H1 (cell line): ENCODE measurements at regions not wholly inside any gene's neighbourhood (a gene's known extent, or its start where the extent isn't known, plus 50 kb on each side); places are given as distances from the start of the nearest gene placed in this dataset.

Experiments used
- CTCF ChIA-PET: fragments of 300-600 bp; sonication (Branson Sonifier 250); formaldehyde crosslinking; loops from one replicate; lab custom pipeline; 2021; ENCODE audit not compliant: partially characterized antibody; lab: Charles Lee
- POLR2A ChIA-PET: fragments of 300-600 bp; sonication (Branson Sonifier 250); formaldehyde crosslinking; loops from one replicate; lab custom pipeline; 2021; ENCODE audit warnings: inconsistent platforms; ENCODE audit not compliant: partially characterized antibody; lab: Charles Lee
- DNase-seq, 2 experiments: peaks; one replicate each; pipeline versions ENCODE4 v3.0.0 to v3.0.0-alpha.2; 2010 to 2022; ENCODE audit warnings: low spot score in 2 of 2, low read depth in 1 of 2, mixed read lengths in 1 of 2
- FAIRE-seq: peaks from 2 replicates; lab custom pipeline; 2011; peaks lifted over from hg19 to GRCh38; lab: Jason Lieb, UNC
- H2AFZ ChIP-seq: 2 replicates; pipeline ENCODE4 v1.8.1; 2012; ENCODE audit warnings: low read length, inconsistent platforms
- H2AK5ac ChIP-seq: 2 replicates; pipeline ENCODE4 v1.6.1; 2013; ENCODE audit warnings: low read depth, low read length
- H2BK120ac ChIP-seq: replicated peaks from 2 replicates; pipeline ENCODE3; 2013; ENCODE audit warnings: low read depth, low read length, inconsistent platforms
- H2BK12ac ChIP-seq: 2 replicates; pipeline ENCODE4 v1.6.1; 2013; ENCODE audit warnings: low read depth, low read length
- H2BK15ac ChIP-seq: 2 replicates; pipeline ENCODE4 v1.6.1; 2013; ENCODE audit warnings: low read length
- H2BK20ac ChIP-seq: 2 replicates; pipeline ENCODE4 v1.6.1; 2013; ENCODE audit warnings: low read length
- H2BK5ac ChIP-seq: 2 replicates; pipeline ENCODE4 v1.6.1; 2013; ENCODE audit warnings: low read depth, low read length
- H3K14ac ChIP-seq: 2 replicates; pipeline ENCODE4 v1.6.1; 2013; ENCODE audit warnings: inconsistent platforms; ENCODE audit not compliant: insufficient read length
- H3K18ac ChIP-seq: 2 replicates; pipeline ENCODE4 v1.6.1; 2013; ENCODE audit warnings: low read length; ENCODE audit errors: extremely low read depth
- H3K23ac ChIP-seq: 2 replicates; pipeline ENCODE4 v1.6.1; 2013; ENCODE audit warnings: inconsistent platforms; ENCODE audit not compliant: insufficient read length
- H3K23me2 ChIP-seq: 2 replicates; pipeline ENCODE4 v1.6.1; 2013; ENCODE audit warnings: low read depth, low read length
- H3K27ac ChIP-seq: 2 replicates; pipeline ENCODE4 v1.6.1; 2011; ENCODE audit warnings: low read depth, low read length, inconsistent platforms
- H3K27me3 ChIP-seq, 4 experiments: replicated peaks in 1 of 4; 1 replicate in 1 of 4; 2 replicates in 3 of 4; pipeline versions ENCODE4 v1.6.1 to v1.8.1; 2011 to 2013; ENCODE audit warnings: low read length in 3 of 4, mild to moderate bottlenecking in 3 of 4, inconsistent platforms in 2 of 4, mixed read lengths in 2 of 4, moderate library complexity in 1 of 4; ENCODE audit not compliant: control insufficient read depth in 3 of 4, insufficient read depth in 3 of 4; ENCODE audit errors: extremely low read depth in 1 of 4
- H3K36me3 ChIP-seq, 4 experiments: 2 replicates each; pipeline versions ENCODE4 v1.6.1 to v1.8.1; 2011 to 2013; ENCODE audit warnings: mild to moderate bottlenecking in 4 of 4, low read length in 3 of 4, moderate library complexity in 2 of 4, control low read depth in 1 of 4, inconsistent platforms in 1 of 4; ENCODE audit not compliant: insufficient read depth in 4 of 4, control insufficient read depth in 2 of 4
- H3K4ac ChIP-seq: replicated peaks from 2 replicates; pipeline ENCODE3; 2013; ENCODE audit warnings: low read length, low read depth, mixed read lengths, inconsistent platforms; ENCODE audit not compliant: insufficient read length
- H3K4me1 ChIP-seq, 4 experiments: replicated peaks in 1 of 4; 1 replicate in 1 of 4; 2 replicates in 3 of 4; pipeline versions ENCODE4 v1.6.1 to v1.8.1; 2011 to 2013; ENCODE audit warnings: low read length in 3 of 4, inconsistent platforms in 2 of 4, mixed read lengths in 1 of 4; ENCODE audit not compliant: insufficient read depth in 4 of 4, control insufficient read depth in 3 of 4
- H3K4me2 ChIP-seq, 2 experiments: 2 replicates each; pipeline versions ENCODE4 v1.6.1 to v1.8.1; 2011 to 2013; ENCODE audit warnings: low read depth in 2 of 2, low read length in 2 of 2, control low read depth in 1 of 2, inconsistent platforms in 1 of 2, mild to moderate bottlenecking in 1 of 2; ENCODE audit not compliant: insufficient read depth in 1 of 2
- H3K4me3 ChIP-seq, 4 experiments: fragments of 200-600, 300-600 bp in 1 of 4; sonication (generic), shearing (Covaris generic), sonication (Bioruptor Twin) in 1 of 4; 2 replicates each; pipeline versions ENCODE4 v1.5.1 to v1.8.1; 2011 to 2016; ENCODE audit warnings: low read length in 4 of 4, low read depth in 3 of 4, control low read depth in 2 of 4, inconsistent platforms in 2 of 4, mild to moderate bottlenecking in 2 of 4, mixed read lengths in 1 of 4, moderate library complexity in 1 of 4; ENCODE audit not compliant: insufficient read depth in 2 of 4; ENCODE audit errors: extremely low read depth in 1 of 4
- H3K56ac ChIP-seq: replicated peaks from 2 replicates; pipeline ENCODE3; 2013; ENCODE audit warnings: low read depth, mild to moderate bottlenecking, mixed read lengths, low read length, inconsistent platforms; ENCODE audit not compliant: insufficient read length
- H3K79me1 ChIP-seq: 2 replicates; pipeline ENCODE4 v1.6.1; 2013; ENCODE audit warnings: low read depth, low read length, control low read depth
- H3K79me2 ChIP-seq, 2 experiments: 2 replicates each; pipeline versions ENCODE4 v1.6.1 to v1.8.1; 2012 to 2013; ENCODE audit warnings: low read length in 2 of 2, mild to moderate bottlenecking in 2 of 2, inconsistent platforms in 1 of 2; ENCODE audit not compliant: insufficient read depth in 2 of 2, control insufficient read depth in 1 of 2
- H3K9ac ChIP-seq, 4 experiments: replicated peaks in 1 of 4; 1 replicate in 1 of 4; 2 replicates in 3 of 4; pipeline versions ENCODE4 v1.6.1 to v1.8.1; 2011 to 2013; ENCODE audit warnings: low read depth in 3 of 4, low read length in 3 of 4, control low read depth in 2 of 4, mild to moderate bottlenecking in 2 of 4, moderate library complexity in 2 of 4, inconsistent platforms in 1 of 4; ENCODE audit errors: extremely low read depth in 1 of 4
- H3K9me3 ChIP-seq, 2 experiments: 2 replicates each; pipeline versions ENCODE4 v1.6.1 to v1.8.1; 2012 to 2013; ENCODE audit warnings: mild to moderate bottlenecking in 2 of 2, moderate library complexity in 2 of 2, control low read depth in 1 of 2, inconsistent platforms in 1 of 2, low read depth in 1 of 2, low read length in 1 of 2, mixed read lengths in 1 of 2; ENCODE audit not compliant: insufficient read depth in 2 of 2
- H4K20me1 ChIP-seq, 2 experiments: replicated peaks in 1 of 2; 2 replicates each; pipeline versions ENCODE3 to v1.8.1; 2011 to 2013; ENCODE audit warnings: inconsistent platforms in 2 of 2, low read length in 2 of 2, mild to moderate bottlenecking in 1 of 2; ENCODE audit not compliant: insufficient read depth in 2 of 2, control insufficient read depth in 1 of 2
- H4K5ac ChIP-seq: 2 replicates; pipeline ENCODE4 v1.6.1; 2013; ENCODE audit warnings: low read length, low read depth, mixed read lengths, inconsistent platforms; ENCODE audit not compliant: insufficient read length
- H4K8ac ChIP-seq: 2 replicates; pipeline ENCODE4 v1.8.0; 2013; ENCODE audit warnings: mild to moderate bottlenecking, moderate library complexity, low read length, inconsistent platforms; ENCODE audit not compliant: insufficient read depth; ENCODE audit errors: extremely low read depth
- H4K91ac ChIP-seq: replicated peaks from 2 replicates; pipeline ENCODE3; 2013; ENCODE audit warnings: low read length, mixed read lengths, inconsistent platforms; ENCODE audit not compliant: insufficient read length
- ATF3 ChIP-seq: IDR thresholded peaks from 2 replicates; pipeline ENCODE4 v1.6.1; 2011; ENCODE audit warnings: low read depth, mild to moderate bottlenecking, low read length; ENCODE audit not compliant: insufficient read depth
- BCL11A ChIP-seq, 2 experiments: IDR thresholded peaks; one replicate each; pipeline ENCODE4 v1.6.1; 2011; ENCODE audit warnings: low read depth in 2 of 2, low read length in 2 of 2, mild to moderate bottlenecking in 2 of 2
- CEBPB ChIP-seq: IDR thresholded peaks from 2 replicates; pipeline ENCODE4 v1.6.1; 2012; ENCODE audit warnings: low read depth, low read length
- EGR1 ChIP-seq: IDR thresholded peaks from 2 replicates; pipeline ENCODE4 v1.6.1; 2011; ENCODE audit warnings: low read depth, low read length, borderline replicate concordance
- EP300 ChIP-seq, 2 experiments: IDR thresholded peaks; 1 replicate in 1 of 2; 2 replicates in 1 of 2; pipeline ENCODE4 v1.6.1; 2011 to 2012; ENCODE audit warnings: low read depth in 2 of 2, low read length in 2 of 2, mild to moderate bottlenecking in 2 of 2, borderline replicate concordance in 1 of 2, inconsistent platforms in 1 of 2, moderate library complexity in 1 of 2
- EZH2 ChIP-seq: fragments of 200-600 bp; sonication (generic); IDR thresholded peaks from 2 replicates; pipeline ENCODE4 v1.7.1; 2012; ENCODE audit warnings: low read depth, mild to moderate bottlenecking, moderate library complexity, low read length, inconsistent platforms; ENCODE audit not compliant: severe bottlenecking
- GABPA ChIP-seq: IDR thresholded peaks from 2 replicates; pipeline ENCODE4 v1.6.1; 2011; ENCODE audit warnings: mild to moderate bottlenecking, low read length, moderate library complexity, borderline replicate concordance; ENCODE audit not compliant: insufficient read depth
- JUN ChIP-seq: IDR thresholded peaks from 2 replicates; pipeline ENCODE4 v1.6.1; 2011; ENCODE audit warnings: low read depth, mild to moderate bottlenecking, improper control_type of control experiment, low read length
- RBBP5 ChIP-seq: IDR thresholded peaks from 2 replicates; pipeline ENCODE4 v1.7.1; 2012; ENCODE audit warnings: low read depth, mild to moderate bottlenecking, inconsistent platforms, low read length, moderate library complexity, borderline replicate concordance
- RXRA ChIP-seq: IDR thresholded peaks from 2 replicates; pipeline ENCODE4 v1.6.1; 2011; ENCODE audit warnings: low read depth, mild to moderate bottlenecking, low read length, moderate library complexity; ENCODE audit not compliant: insufficient read depth
- SAP30 ChIP-seq: fragments of 300-600 bp; sonication (generic); IDR thresholded peaks from 2 replicates; pipeline ENCODE4 v1.7.1; 2012; ENCODE audit warnings: low read length, moderate library complexity, mild to moderate bottlenecking, inconsistent platforms; ENCODE audit not compliant: insufficient read depth, insufficient replicate concordance
- SIN3A ChIP-seq, 2 experiments: IDR thresholded peaks in 1 of 2; conservative IDR thresholded peaks in 1 of 2; 2 replicates each; pipeline ENCODE4 v1.6.1; 2011 to 2012; ENCODE audit warnings: low read length in 2 of 2, improper control_type of control experiment in 1 of 2, low read depth in 1 of 2, mild to moderate bottlenecking in 1 of 2
- SIRT6 ChIP-seq: IDR thresholded peaks from one replicate; pipeline ENCODE4 v1.7.1; 2012; ENCODE audit warnings: low read length, inconsistent platforms
- YY1 ChIP-seq: IDR thresholded peaks from 2 replicates; pipeline ENCODE4 v1.6.1; 2011; ENCODE audit warnings: low read depth, mild to moderate bottlenecking, low read length
- WGBS, 2 experiments: shearing (Covaris generic) in 1 of 2; methylation state at CpG; one replicate each; pipeline versions ENCODE4 v1.1.6 to v1.1.7; 2013 to 2015; ENCODE audit warnings: low lambda C conversion rate in 2 of 2, mixed read lengths in 2 of 2, inconsistent platforms in 1 of 2, low coverage in 1 of 2, missing lambda C conversion rate in 1 of 2; ENCODE audit not compliant: insufficient replicate concordance in 2 of 2, insufficient coverage in 1 of 2, insufficient read length in 1 of 2; ENCODE audit errors: extremely low coverage in 1 of 2, missing lambda C conversion rate in 1 of 2; 5-methylcytosine and 5-hydroxymethylcytosine counted together

GRCh38 chr16:86087896-86088230 lies 188.9 kb downstream of the IRF8 start:
- DNase-seq: no peak
- H3K18ac ChIP-seq: no peak overlapping the region
- no peak overlapping the region for H3K4me2 ChIP-seq
- no peaks in the 10 kb centered on the region for H3K9me3 ChIP-seq
- H2BK12ac ChIP-seq: no peak overlapping the region
- H4K8ac ChIP-seq: 0 out of 2 replicates have a peak overlapping the region, but pooled peaks have one; percentile 19
- no peak overlapping the region for H2AFZ ChIP-seq
- no peak overlapping the region for H3K56ac ChIP-seq
- H3K9ac ChIP-seq: no peak overlapping the region
- FAIRE-seq: no peak
- no peak overlapping the region for H2BK20ac ChIP-seq
- ChIA-PET POLR2A (interaction anchor here (0.6 kb wide), 1 partner anchor 24 kb away, joined by 3 read pairs; no protein-coding TSS in a partner anchor), CTCF (interaction anchor here (0.8 to 1.3 kb wide), 3 partner anchors 11 to 101 kb away, joined by 3 to 5 read pairs (median 3); no protein-coding TSS in a partner anchor)
- no peak overlapping the region for H3K4me3 ChIP-seq
- no peaks in the 10 kb centered on the region for H3K36me3 ChIP-seq
- WGBS, 2 experiments: 86% methylated on average over 11 of the region's 11 CpGs; no CpG with 5 or more reads in 1 of the 2 experiments
- H3K79me1 ChIP-seq: no peaks in the 10 kb centered on the region
- H4K91ac ChIP-seq: no peak overlapping the region
- no peak overlapping the region for H2BK5ac ChIP-seq
- no peak overlapping the region for H3K14ac ChIP-seq
- H2BK120ac ChIP-seq: no peak overlapping the region
- no peak overlapping the region for H2AK5ac ChIP-seq
- H3K23me2 ChIP-seq: no peaks in the 10 kb centered on the region
- H3K4me1 ChIP-seq: peaks cover 0 to 8% (median 5%) of the 10 kb centered on the region in 4 experiments; a peak in 6 of 7 replicates
- no peaks in the 10 kb centered on the region for H4K20me1 ChIP-seq
- H3K4ac ChIP-seq: no peak overlapping the region
- H3K23ac ChIP-seq: no peak overlapping the region
- no peaks in the 10 kb centered on the region for H3K27me3 ChIP-seq
- no peak overlapping the region for H4K5ac ChIP-seq
- no peak overlapping the region for H2BK15ac ChIP-seq
- H3K79me2 ChIP-seq: no peaks in the 10 kb centered on the region
- no peak overlapping the region for H3K27ac ChIP-seq
- TF ChIP-seq SAP30 (no peak), BCL11A (IDR thresholded peaks at IDR 0.05; ENCODE audit: low read depth in 2 of 2, low read length in 2 of 2) (no peak), EGR1 (no peak), CEBPB (no peak), ATF3 (no peak), JUN (no peak), RXRA (no peak), SIRT6 (no peak), EZH2 (no peak), EP300 (IDR thresholded peaks at IDR 0.05; ENCODE audit: borderline replicate concordance in 1 of 2, low read depth in 2 of 2, low read length in 2 of 2) (no peak), RBBP5 (no peak), GABPA (no peak), SIN3A (conservative IDR thresholded peaks at IDR 0.05 in 1 of 2, IDR thresholded peaks at IDR 0.05 in 1 of 2; ENCODE audit: low read depth in 1 of 2, low read length in 2 of 2) (no peak), YY1 (no peak)
